NB4 (cell line): ENCODE measurements at regions not wholly inside any gene's neighbourhood (a gene's known extent, or its start where the extent isn't known, plus 50 kb on each side); places are given as distances from the start of the nearest gene placed in this dataset.

Source experiments
- DNase-seq: peaks from one replicate; pipeline ENCODE4 v3.0.0; 2010; ENCODE audit warnings: low read depth
- H3K4me3 ChIP-seq: one replicate; pipeline ENCODE4 v1.5.1; 2011; ENCODE audit warnings: mild to moderate bottlenecking, low read depth, low read length, moderate library complexity
- MAX ChIP-seq: IDR thresholded peaks from 2 replicates; pipeline ENCODE4 v1.6.1; 2011; ENCODE audit warnings: low read depth, low read length
- MYC ChIP-seq: IDR thresholded peaks from 2 replicates; pipeline ENCODE4 v1.6.1; 2011; ENCODE audit warnings: low read depth, low read length
- POLR2A ChIP-seq: IDR thresholded peaks from 2 replicates; pipeline ENCODE4 v1.6.1; 2011; ENCODE audit warnings: mild to moderate bottlenecking; ENCODE audit not compliant: insufficient read length; ENCODE audit errors: extremely low read depth
- TF ChIP-seq, protein P1 (sequence below): IDR thresholded peaks from one replicate; pipeline ENCODE4 v1.5.1; 2012; ENCODE audit warnings: low read depth, low read length

DNA sequence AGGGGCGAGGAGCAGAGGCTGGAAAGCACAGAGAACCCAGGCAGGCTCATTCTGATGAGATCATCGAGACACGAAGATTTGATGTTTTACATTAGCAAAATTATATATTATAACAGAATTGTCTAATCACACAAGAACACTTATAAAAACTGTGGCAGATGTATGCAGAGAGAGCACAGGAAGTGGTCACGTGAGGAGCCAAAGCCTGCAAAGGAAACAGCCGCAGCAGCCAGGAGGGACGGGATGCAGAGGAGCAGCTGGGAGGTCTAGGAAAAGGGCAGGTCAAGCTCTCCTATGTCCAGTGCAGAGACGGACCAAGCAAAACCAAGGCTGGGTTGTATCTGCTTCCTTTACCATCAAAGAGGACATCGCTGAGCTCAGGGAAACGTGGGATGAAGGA lies 355.1 kb upstream of the MYT1L start:
- no peak for TF ChIP-seq POLR2A
- no peak for TF ChIP-seq MYC
- TF ChIP-seq, protein P1, sequence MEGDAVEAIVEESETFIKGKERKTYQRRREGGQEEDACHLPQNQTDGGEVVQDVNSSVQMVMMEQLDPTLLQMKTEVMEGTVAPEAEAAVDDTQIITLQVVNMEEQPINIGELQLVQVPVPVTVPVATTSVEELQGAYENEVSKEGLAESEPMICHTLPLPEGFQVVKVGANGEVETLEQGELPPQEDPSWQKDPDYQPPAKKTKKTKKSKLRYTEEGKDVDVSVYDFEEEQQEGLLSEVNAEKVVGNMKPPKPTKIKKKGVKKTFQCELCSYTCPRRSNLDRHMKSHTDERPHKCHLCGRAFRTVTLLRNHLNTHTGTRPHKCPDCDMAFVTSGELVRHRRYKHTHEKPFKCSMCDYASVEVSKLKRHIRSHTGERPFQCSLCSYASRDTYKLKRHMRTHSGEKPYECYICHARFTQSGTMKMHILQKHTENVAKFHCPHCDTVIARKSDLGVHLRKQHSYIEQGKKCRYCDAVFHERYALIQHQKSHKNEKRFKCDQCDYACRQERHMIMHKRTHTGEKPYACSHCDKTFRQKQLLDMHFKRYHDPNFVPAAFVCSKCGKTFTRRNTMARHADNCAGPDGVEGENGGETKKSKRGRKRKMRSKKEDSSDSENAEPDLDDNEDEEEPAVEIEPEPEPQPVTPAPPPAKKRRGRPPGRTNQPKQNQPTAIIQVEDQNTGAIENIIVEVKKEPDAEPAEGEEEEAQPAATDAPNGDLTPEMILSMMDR = no peak
- no peak overlapping the region for H3K4me3 ChIP-seq
- no peak for DNase-seq

GRCh38 chr2:2683606-2684224 lies 352.6 kb upstream of the MYT1L start:
- DNase-seq = no peak
- TF ChIP-seq MAX = no peak
- TF ChIP-seq, protein P1 = no peak
- TF ChIP-seq MYC = no peak
- TF ChIP-seq POLR2A = no peak
- H3K4me3 ChIP-seq = no peak overlapping the region

DNA sequence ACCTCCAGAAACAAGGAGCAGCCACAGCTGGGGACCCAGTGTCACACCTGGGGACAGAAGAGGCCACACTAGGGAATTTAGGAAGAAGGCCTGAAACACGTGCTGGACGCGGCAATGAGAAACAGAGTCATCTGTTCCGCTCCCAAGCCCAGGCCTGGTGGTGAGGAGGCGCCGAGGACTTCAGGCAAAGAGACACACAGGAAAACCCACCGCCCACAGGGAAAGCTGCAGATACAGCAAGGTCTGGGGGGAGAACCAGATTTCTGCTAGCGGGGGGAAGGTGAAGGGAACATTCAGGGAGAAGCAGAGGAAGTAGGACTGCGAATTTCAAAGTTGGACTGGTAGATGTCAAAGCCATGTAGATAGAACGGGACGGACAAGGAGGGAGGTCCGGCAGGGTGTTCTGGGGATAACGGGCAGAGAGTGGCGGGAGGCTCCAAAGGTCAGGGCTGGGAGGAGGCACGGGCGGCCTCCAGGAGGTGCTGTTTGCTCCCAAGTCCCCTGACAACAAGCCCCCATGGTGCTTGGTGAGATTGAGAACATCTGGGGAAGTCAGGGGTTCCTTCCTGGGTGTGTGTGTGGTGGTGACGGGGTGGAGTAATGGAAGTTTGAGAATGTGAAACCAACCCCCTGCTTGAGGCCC lies 351.7 kb upstream of the MYT1L start:
- DNase-seq = no peak
- no peak overlapping the region for H3K4me3 ChIP-seq

DNA sequence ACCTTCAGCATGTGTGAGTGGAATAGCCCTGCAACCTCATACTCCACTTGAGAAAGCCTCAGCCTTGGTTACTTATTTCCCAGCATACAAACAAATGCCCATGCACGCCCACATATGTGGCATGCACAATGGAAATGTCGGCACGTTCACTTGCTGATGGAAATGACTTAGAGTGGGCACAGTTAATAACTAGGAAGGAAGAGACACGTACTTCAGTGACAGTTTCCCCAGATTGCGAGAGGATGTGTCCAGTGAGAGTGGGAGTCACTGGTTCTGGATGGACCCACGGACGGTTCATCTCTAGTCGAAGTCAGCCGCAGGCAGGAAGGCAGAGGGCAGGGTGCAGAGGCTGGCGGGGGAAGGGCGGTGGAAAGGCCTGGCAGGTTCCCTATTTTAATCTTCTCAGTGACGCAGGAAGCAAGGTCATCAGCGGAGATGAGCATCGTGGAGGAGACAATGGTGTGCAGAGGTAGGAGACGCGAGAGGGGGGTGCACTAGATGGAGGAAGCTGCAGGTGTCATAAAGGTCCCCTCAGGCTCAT lies 350.7 kb upstream of the MYT1L start:
- no peak overlapping the region for H3K4me3 ChIP-seq
- TF ChIP-seq, protein P1 = no peak
- TF ChIP-seq POLR2A (no peak), MAX (no peak), MYC (no peak)
- no peak for DNase-seq

More for the DNA sequence above, 351.7 kb upstream of the MYT1L start:
- TF ChIP-seq POLR2A = no peak

- TF ChIP-seq MAX (no peak), POLR2A (no peak), MYC (no peak)
- TF ChIP-seq, protein P1 = no peak
- no peak for DNase-seq
- H3K4me3 ChIP-seq = no peak overlapping the region
These were observed 350.0 kb upstream of the MYT1L start for GRCh38 chr2:2681085-2681484.

- no peak for DNase-seq
- no peak for TF ChIP-seq POLR2A
- TF ChIP-seq MAX = no peak
- TF ChIP-seq MYC = no peak
- H3K4me3 ChIP-seq = no peak overlapping the region
These were observed 343.8 kb upstream of the MYT1L start for GRCh38 chr2:2674831-2675230.
